ENCODE measurements at regions not wholly inside any gene's neighbourhood (a gene's known extent, or its start where the extent isn't known, plus 50 kb on each side); places are given as distances from the start of the nearest gene placed in this dataset.

- Histone ChIP-seq H3K27me3 (no peaks in the 10 kb centered on the region), H3K27ac (no peak overlapping the region), H3K9me3 (replicated peaks) (no peaks in the 10 kb centered on the region), H3K4me3 (no peak overlapping the region), H3K36me3 (no peaks in the 10 kb centered on the region), H3K4me1 (no peaks in the 10 kb centered on the region)
- no peak for DNase-seq
Measured at GRCh38 chr4:106717091-106717490, 319.0 kb downstream of the DKK2 start.

DNA sequence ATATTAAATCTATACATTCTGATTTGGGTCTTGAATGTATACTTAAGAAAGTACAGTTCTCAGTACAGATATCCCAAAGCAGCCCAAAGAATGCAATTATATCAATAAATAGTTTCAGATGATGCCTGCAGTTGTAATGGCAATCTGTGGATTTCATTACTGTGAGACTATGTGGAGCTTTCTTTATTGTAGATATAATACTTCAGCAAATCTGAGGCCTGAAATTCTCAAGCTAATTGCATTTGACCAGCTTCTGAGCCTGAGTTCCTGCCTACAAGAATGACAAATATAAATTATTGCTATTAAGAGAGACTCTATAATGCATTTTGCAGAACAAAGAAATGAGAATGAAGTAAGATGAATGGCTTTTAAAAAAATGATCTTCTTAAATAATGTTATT is 320.3 kb downstream of the DKK2 start:
- DNase-seq, result no peak
- Histone ChIP-seq H3K27me3 (no peaks in the 10 kb centered on the region), H3K27ac (no peak overlapping the region), H3K36me3 (no peaks in the 10 kb centered on the region), H3K4me1 (no peaks in the 10 kb centered on the region), H3K4me3 (no peak overlapping the region), H3K9me3 (replicated peaks) (no peaks in the 10 kb centered on the region)

GRCh38 chr4:106708464-106708816 is 327.7 kb downstream of the DKK2 start:
- Histone ChIP-seq H3K36me3 (no peaks in the 10 kb centered on the region), H3K27me3 (no peaks in the 10 kb centered on the region), H3K4me3 (no peak overlapping the region), H3K4me1 (no peaks in the 10 kb centered on the region), H3K27ac (no peak overlapping the region), H3K9me3 (replicated peaks) (no peaks in the 10 kb centered on the region)
- no peak for DNase-seq

DNA sequence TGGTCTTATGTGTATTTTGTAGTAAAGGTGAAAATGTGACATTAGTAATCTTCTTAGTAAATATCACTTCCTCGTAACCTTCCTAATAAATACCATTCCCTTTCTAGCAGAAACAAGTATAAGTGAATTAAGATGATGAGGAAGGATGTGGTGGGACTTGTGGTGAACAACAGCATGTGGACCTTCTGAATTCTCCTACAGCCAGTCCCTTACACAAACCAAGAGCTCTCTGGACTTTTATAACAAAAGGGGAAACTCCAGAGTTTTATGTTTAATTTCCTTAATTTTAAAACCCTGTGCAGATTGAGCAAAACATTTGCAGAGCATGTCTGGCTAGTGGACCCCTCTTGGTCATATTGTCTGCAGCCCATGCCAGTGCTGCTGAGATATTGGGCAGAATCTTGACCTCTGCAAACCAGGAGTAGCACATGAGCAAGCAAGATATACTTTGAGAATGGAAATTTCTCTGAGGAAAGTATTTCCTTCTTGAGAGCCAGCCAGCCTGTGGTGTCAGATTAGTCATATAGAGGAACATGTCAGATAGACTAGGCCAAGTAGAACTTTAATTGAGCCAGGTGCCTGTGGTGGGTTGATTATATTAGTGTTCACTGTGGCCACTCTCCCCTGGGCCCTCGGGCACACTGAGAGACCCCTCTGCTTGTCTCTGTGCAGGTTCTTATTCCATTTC is 328.2 kb downstream of the DKK2 start:
- no peak overlapping the region for H3K4me3 ChIP-seq
- no peaks in the 10 kb centered on the region for H3K36me3 ChIP-seq
- no peak overlapping the region for H3K27ac ChIP-seq
- no peaks in the 10 kb centered on the region for H3K9me3 ChIP-seq (replicated peaks)
- no peaks in the 10 kb centered on the region for H3K4me1 ChIP-seq
- no peak for DNase-seq
- H3K27me3 ChIP-seq, result no peaks in the 10 kb centered on the region

DNA sequence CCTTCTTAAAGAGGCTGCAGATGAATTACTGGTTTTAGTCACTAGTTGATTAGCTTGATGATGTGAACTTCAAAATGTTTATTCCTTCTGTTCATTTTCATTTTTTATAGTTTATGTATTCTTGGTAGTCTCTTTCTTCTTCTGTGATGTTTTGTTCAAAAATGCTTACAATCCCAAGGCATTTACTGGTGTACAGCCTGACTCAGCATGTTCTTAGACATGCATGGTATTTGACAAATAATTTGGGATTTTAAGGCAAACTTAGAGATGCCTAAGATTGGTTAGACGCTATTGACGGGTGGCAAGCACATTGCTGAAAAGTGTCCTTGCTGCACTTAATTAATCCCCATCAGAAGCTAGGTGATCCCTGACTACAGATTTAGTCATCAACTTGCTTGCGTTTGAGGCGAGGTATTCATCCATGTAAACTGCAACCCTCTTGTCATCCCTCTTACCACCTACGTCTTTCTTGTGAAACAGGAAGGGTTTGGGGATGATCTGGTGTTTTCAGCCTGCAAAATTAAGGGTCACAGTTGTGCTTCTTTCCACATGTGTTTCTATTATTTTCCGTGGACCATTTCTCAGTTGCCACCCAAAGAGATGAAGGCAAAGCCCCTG is 331.8 kb downstream of the DKK2 start:
- H3K27me3 ChIP-seq, result no peaks in the 10 kb centered on the region
- no peaks in the 10 kb centered on the region for H3K4me1 ChIP-seq
- no peaks in the 10 kb centered on the region for H3K9me3 ChIP-seq (replicated peaks)
- H3K27ac ChIP-seq, result no peak overlapping the region
- no peaks in the 10 kb centered on the region for H3K36me3 ChIP-seq
- no peak for DNase-seq
- H3K4me3 ChIP-seq, result no peak overlapping the region

DNA sequence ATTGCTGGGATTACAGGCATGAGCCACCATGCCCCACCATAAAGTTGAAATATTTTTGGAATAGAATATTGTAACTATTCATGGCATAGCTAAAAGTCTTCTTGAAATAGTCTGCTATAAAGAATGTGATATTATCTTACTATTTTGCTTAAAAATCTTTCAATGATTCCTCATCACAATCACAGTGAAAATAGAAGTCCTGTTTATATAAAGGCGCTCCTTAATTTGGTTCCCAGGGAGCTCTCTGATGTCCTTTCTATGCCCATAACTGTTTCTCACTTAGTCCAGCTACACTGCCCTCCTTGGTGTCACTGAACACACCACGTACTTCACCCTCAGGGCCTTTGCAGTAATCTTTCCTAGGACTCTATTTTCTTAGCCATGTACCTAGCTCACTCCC is 331.7 kb upstream of the GIMD1 start:
- no peaks in the 10 kb centered on the region for H3K36me3 ChIP-seq
- DNase-seq, result no peak
- H3K4me3 ChIP-seq, result no peak overlapping the region
- H3K4me1 ChIP-seq, result no peaks in the 10 kb centered on the region
- H3K27ac ChIP-seq, result no peak overlapping the region
- H3K9me3 ChIP-seq (replicated peaks), result no peaks in the 10 kb centered on the region
- no peaks in the 10 kb centered on the region for H3K27me3 ChIP-seq

GRCh38 chr4:106698621-106699195 is 330.1 kb upstream of the GIMD1 start:
- no peak overlapping the region for H3K4me3 ChIP-seq
- no peaks in the 10 kb centered on the region for H3K9me3 ChIP-seq (replicated peaks)
- no peaks in the 10 kb centered on the region for H3K27me3 ChIP-seq
- no peaks in the 10 kb centered on the region for H3K4me1 ChIP-seq
- no peaks in the 10 kb centered on the region for H3K36me3 ChIP-seq
- no peak for DNase-seq
- no peak overlapping the region for H3K27ac ChIP-seq

DNA sequence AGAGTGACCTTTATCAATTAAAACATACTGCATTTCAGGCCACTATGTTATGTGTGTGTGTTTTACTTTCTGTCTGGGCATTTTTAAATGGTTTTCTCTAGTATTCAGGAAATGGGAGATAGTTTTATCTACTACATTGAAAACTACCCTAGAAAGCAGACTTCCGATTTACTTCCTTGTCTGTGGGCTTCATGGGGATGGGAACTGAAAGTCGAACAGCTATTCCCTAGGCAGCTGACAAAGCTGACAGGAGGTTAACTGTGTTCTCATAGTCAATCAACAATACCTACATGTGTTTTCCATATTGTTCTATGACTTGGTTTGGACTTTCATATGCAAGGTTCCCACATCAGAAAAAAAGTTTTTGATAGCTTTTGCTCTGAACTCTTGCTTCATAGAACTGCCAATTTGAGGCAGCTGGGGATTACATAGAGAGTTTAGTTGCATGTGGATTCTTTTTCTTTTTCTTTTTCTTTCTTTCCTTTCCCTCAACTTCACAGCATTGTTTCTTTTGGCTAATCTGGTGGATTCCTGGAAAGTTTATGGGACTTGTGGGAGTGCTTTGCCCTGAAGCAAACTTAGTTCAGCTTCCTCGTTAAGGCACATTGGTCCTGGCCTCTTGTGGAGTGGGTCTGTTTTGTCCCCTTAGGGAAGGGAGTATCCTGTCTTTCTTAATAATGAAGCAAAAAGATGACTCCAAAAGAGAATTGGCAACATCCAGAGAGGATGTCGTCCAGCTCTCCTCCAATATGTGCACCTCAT is 327.1 kb upstream of the GIMD1 start:
- Histone ChIP-seq H3K27ac (no peak overlapping the region), H3K4me1 (no peaks in the 10 kb centered on the region; the same call in 1 of the 2 replicates), H3K4me3 (no peak overlapping the region), H3K27me3 (no peaks in the 10 kb centered on the region), H3K9me3 (replicated peaks) (no peaks in the 10 kb centered on the region), H3K36me3 (no peaks in the 10 kb centered on the region)
- no peak for DNase-seq

DNA sequence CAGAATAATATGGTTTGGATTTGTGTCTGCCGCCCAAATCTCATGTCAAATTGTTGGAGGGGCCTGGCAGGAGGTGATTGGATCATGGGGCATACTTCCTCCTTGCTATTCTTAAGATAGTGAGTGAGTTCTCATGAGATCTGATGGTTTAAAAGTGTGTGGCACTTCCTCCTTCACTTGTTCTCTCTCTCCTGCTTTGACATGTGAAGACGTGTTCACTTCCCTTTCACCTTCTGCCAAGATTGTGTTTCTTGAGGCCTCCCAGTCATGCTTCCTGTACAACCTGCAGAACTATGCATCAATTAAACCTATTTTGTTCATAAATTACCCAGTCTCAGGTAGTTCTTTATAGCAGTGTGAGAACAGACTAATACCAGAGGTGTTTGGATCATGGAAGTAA is 325.7 kb upstream of the GIMD1 start:
- no peak for DNase-seq
- no peaks in the 10 kb centered on the region for H3K9me3 ChIP-seq (replicated peaks)
- H3K27me3 ChIP-seq, result no peaks in the 10 kb centered on the region
- H3K36me3 ChIP-seq, result no peaks in the 10 kb centered on the region
- no peak overlapping the region for H3K4me3 ChIP-seq
- H3K4me1 ChIP-seq, result no peaks in the 10 kb centered on the region; the same call in none of the 2 replicates
- no peak overlapping the region for H3K27ac ChIP-seq

DNA sequence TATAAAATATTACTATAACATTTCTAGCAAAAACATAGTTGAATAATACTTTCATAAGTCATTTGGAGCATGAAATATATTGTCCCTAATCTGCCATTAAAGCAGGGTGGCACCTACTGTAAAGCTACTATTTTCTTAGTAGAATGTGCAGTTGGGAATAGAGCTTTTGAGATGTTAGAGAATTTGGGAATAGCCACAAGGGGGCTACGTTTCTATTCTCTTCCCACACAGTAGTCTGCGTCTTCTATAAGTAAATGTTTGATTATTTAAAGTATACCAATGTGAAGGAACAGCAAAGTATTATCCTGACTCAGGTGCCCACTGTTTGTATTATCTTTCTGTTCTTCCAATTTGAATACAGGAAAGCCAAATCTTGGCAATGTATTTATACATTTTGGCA is 323.2 kb upstream of the GIMD1 start:
- DNase-seq, result no peak

DNA sequence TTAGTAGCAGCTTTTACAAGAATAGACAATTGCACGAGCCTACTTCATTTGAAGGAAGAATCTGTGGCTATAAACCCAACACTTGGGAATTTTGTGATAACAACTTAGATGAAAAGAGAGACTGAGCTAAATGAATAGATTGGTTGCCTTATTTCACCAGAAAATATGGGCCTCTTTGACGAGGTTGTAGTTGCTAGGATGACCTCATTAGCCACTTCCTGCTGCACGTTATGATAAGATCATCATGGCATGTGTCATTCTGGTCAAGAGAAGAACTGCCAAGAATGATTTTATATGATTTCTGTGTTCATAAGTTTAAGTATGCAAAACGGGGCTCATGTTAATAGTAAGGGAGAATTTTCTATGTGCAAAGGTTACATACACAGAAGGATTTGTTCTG is 321.9 kb upstream of the GIMD1 start:
- Histone ChIP-seq H3K27me3 (no peaks in the 10 kb centered on the region), H3K4me1 (no peaks in the 10 kb centered on the region; the same call in none of the 2 replicates), H3K36me3 (no peaks in the 10 kb centered on the region), H3K9me3 (replicated peaks) (no peaks in the 10 kb centered on the region; the same call in 1 of the 2 replicates), H3K27ac (no peak overlapping the region), H3K4me3 (no peak overlapping the region)
- DNase-seq, result peak in 1 of 2 experiments; percentile 17

More for the DNA sequence above, 323.2 kb upstream of the GIMD1 start:
- no peak overlapping the region for H3K27ac ChIP-seq
- no peaks in the 10 kb centered on the region; the same call in none of the 2 replicates for H3K4me1 ChIP-seq
- H3K36me3 ChIP-seq, result no peaks in the 10 kb centered on the region
- H3K4me3 ChIP-seq, result no peak overlapping the region
- H3K9me3 ChIP-seq (replicated peaks), result no peaks in the 10 kb centered on the region; the same call in 1 of the 2 replicates
- H3K27me3 ChIP-seq, result no peaks in the 10 kb centered on the region

GRCh38 chr4:106687026-106687425 is 318.4 kb upstream of the GIMD1 start:
- H3K36me3 ChIP-seq, result no peaks in the 10 kb centered on the region
- no peaks in the 10 kb centered on the region; the same call in 1 of the 2 replicates for H3K9me3 ChIP-seq (replicated peaks)
- no peak overlapping the region for H3K4me3 ChIP-seq
- H3K4me1 ChIP-seq, result no peaks in the 10 kb centered on the region; the same call in none of the 2 replicates
- H3K27ac ChIP-seq, result no peak overlapping the region
- H3K27me3 ChIP-seq, result no peaks in the 10 kb centered on the region
- DNase-seq, result no peak

DNA sequence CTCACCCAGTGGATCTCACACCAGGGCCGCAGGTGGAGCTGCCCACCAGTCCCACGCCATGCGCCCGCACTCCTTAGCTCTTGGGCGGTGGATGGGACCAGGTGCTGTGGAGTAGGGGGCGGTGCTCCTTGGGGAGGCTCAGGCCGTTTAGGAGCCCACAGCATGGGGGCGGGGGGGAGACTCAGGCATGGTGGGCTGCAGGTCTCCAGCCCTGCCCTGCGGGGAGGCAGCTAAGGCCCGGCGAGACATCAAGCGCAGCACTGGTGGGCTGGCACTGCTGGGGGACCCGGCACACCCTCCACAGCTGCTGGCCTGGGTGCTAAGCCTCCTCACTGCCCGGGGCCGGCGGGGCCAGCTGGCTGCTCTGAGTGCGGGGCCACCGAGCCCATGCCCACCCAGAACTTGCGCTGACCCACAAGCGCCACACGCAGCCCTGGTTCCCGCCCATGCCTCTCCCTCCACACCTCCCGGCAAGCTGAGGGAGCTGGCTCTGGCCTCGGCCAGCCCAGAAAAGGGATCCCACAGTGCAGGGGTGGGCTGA is 312.9 kb upstream of the GIMD1 start:
- DNase-seq, result no peak
- H3K27me3 ChIP-seq, result no peaks in the 10 kb centered on the region

GRCh38 chr4:106679063-106679462 is 310.5 kb upstream of the GIMD1 start:
- no peak for DNase-seq
- Histone ChIP-seq H3K27me3 (no peaks in the 10 kb centered on the region), H3K27ac (no peak overlapping the region), H3K4me3 (no peak overlapping the region), H3K9me3 (replicated peaks) (no peaks in the 10 kb centered on the region), H3K4me1 (no peaks in the 10 kb centered on the region), H3K36me3 (no peaks in the 10 kb centered on the region)

More for the DNA sequence above, 312.9 kb upstream of the GIMD1 start:
- Histone ChIP-seq H3K27ac (no peak overlapping the region), H3K4me3 (no peak overlapping the region), H3K36me3 (no peaks in the 10 kb centered on the region), H3K9me3 (replicated peaks) (no peaks in the 10 kb centered on the region; the same call in 1 of the 2 replicates), H3K4me1 (no peaks in the 10 kb centered on the region)

GRCh38 chr4:106677213-106677612 is 308.6 kb upstream of the GIMD1 start:
- no peak for DNase-seq
- Histone ChIP-seq H3K27ac (no peak overlapping the region), H3K4me1 (no peaks in the 10 kb centered on the region), H3K27me3 (no peaks in the 10 kb centered on the region), H3K4me3 (no peak overlapping the region), H3K9me3 (replicated peaks) (no peaks in the 10 kb centered on the region), H3K36me3 (no peaks in the 10 kb centered on the region)

Measured in SJCRH30 (cell line).